ENCODE measurements at regions not wholly inside any gene's neighbourhood (a gene's known extent, or its start where the extent isn't known, plus 50 kb on each side); places are given as distances from the start of the nearest gene placed in this dataset.

DNA sequence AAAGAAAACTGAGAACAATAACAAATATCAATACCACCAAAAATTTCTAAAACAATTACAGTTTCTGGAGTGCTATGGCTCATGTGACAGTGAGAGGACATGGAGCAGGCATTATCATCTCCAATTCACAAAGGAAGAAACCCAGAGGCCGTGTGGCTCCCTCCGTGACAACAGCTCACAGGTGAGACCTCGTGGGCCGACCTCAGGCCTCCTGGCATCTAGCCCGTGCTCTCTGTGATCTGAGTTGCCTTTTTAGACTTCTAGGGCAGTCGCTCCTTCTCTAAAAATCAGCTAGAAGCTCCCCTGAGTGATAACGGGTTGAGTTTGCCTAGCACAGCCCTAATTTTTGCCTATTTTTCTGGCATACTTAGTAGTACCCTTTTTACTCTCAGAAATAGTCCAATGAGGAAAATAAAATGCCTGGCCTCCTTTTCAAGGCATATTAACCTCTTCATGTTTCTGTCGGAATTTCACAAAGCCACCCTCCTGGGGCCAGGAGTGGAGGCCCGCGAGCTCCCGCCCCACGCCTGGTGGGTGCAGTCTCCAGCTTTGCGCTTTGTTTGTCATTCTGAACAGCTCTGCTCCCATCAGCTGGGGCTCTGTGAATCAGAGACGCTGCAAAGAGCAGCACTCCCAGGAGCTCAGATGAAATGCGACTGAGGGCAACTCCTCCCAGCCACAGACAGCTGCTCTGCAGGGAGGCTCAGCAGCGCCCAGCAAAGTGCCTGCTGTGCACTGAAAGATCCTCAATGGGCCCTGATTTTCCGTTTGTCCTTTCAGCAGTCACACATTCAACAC lies 292.5 kb downstream of the UQCRFS1 start:
- intact Hi-C loops (cut with DNase I) = no loop called here
- Histone ChIP-seq H3K27ac (no peak overlapping the region), H3K4me3 (no peak overlapping the region), H3K36me3 (no peaks in the 10 kb centered on the region), H3K9me3 (no peaks in the 10 kb centered on the region), H3K27me3 (no peaks in the 10 kb centered on the region), H3K4me1 (no peaks in the 10 kb centered on the region)
- ATAC-seq (no peak), DNase-seq (no peak)
- no peak for TF ChIP-seq CTCF (IDR thresholded peaks at IDR 0.05)

DNA sequence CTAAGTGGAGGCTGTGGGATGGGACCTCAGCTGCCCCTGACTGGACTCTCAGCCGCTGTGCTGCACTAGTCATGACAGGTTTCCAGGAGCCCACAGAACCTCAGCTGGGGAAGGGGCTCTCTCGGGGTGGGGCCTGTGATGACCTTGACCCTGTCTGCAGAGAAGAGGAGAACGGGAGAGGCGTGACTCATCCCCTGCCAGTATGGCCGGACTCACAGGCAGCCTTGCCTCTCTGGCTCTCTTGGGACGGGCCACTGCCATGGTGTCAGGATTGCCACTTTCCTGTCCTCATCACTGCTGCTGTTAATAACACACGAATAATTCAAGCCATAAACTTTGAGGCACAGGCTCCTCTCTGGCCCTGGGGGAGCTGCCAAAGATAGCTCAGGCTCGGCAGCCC lies 295.3 kb downstream of the UQCRFS1 start:
- intact Hi-C loops (cut with DNase I) = no loop called here
- H3K27ac ChIP-seq = no peak overlapping the region
- no peaks in the 10 kb centered on the region for H3K4me1 ChIP-seq
- no peaks in the 10 kb centered on the region for H3K27me3 ChIP-seq
- ATAC-seq = peak; percentile 10
- H3K9me3 ChIP-seq = no peaks in the 10 kb centered on the region
- no peaks in the 10 kb centered on the region for H3K36me3 ChIP-seq
- H3K4me3 ChIP-seq = no peak overlapping the region
- TF ChIP-seq CTCF (IDR thresholded peaks at IDR 0.05) = no peak
- DNase-seq = no peak

DNA sequence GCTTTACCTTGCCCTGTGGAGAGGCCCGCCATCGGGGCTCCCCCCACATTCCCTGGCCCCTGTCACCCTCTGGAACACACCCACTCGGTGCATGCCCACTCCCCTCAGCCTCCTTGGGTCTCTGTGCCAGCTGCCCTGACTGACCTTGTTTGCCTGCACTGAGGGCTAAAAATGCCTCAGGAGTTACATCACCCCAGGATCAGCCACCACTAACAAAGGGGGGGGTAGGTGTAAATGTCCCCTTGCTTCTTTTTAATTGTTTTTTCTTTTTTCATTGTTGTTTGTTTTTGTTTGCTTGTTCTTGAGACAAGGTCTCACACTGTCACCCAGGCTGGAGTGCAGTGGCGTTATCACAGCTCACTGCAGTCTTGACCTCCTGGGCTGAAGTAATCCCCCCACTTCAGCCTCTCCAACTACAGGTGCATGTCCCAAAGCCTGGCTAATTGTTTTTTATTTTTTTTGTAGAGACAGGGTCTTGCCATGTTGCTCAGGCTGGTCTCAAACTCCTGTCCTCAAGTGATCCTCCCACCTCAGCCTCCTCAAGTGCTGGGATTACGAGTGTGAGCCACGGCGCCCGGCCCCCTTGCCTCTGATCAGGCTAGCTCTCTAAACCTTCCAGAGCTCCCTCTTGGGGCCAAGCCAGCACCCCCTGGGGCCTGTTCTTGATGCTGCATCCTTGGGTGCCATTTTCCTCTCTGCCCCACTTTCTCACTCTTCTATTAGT lies 297.1 kb downstream of the UQCRFS1 start:
- H3K27me3 ChIP-seq = no peaks in the 10 kb centered on the region
- intact Hi-C loops (cut with DNase I) = no loop called here

DNA sequence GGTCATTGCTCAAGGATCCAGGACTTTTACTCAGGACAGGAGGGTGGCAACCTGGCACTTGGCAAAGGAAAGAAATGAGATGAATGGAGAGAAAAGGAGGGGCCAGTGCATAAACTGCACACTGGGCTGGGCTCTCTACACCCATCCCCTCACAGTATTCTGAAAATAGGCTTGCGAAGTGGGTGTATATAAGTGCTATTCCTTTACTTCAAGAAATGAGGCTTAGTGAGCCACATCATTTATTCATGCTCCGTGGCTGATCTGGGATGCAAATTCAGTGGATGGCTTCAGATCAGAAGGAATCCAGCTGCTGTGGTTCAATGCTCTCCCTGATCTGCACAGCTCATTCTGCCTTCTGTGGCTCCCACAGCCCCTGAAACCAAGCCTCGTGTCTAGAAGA lies 297.7 kb downstream of the UQCRFS1 start:
- Histone ChIP-seq H3K36me3 (no peaks in the 10 kb centered on the region), H3K27me3 (no peaks in the 10 kb centered on the region), H3K9me3 (no peaks in the 10 kb centered on the region), H3K4me3 (no peak overlapping the region), H3K4me1 (no peaks in the 10 kb centered on the region), H3K27ac (no peak overlapping the region)
- no peak for TF ChIP-seq CTCF (IDR thresholded peaks at IDR 0.05)
- intact Hi-C loops (cut with DNase I) = no loop called here
- no peak for ATAC-seq
- no peak for DNase-seq

More for the DNA sequence above, 297.1 kb downstream of the UQCRFS1 start:
- Histone ChIP-seq H3K4me3 (no peak overlapping the region), H3K4me1 (no peaks in the 10 kb centered on the region), H3K27ac (no peak overlapping the region), H3K9me3 (no peaks in the 10 kb centered on the region), H3K36me3 (no peaks in the 10 kb centered on the region)
- no peak for TF ChIP-seq CTCF (IDR thresholded peaks at IDR 0.05)
- DNase-seq (no peak), ATAC-seq (no peak)

GRCh38 chr19:28914173-28914572 lies 298.8 kb downstream of the UQCRFS1 start:
- ATAC-seq = no peak
- intact Hi-C loops (cut with DNase I) = no loop called here
- H3K36me3 ChIP-seq = no peaks in the 10 kb centered on the region

More at GRCh38 chr19:28914173-28914572, 298.8 kb downstream of the UQCRFS1 start:
- Histone ChIP-seq H3K27ac (no peak overlapping the region), H3K4me3 (no peak overlapping the region), H3K9me3 (no peaks in the 10 kb centered on the region), H3K27me3 (no peaks in the 10 kb centered on the region), H3K4me1 (no peaks in the 10 kb centered on the region)
- DNase-seq = no peak
- TF ChIP-seq CTCF (IDR thresholded peaks at IDR 0.05) = no peak

Data from upper lobe of right lung (tissue), 1 donor.